Spleen (tissue), 7 donors: ENCODE measurements at regions not wholly inside any gene's neighbourhood (a gene's known extent, or its start where the extent isn't known, plus 50 kb on each side); places are given as distances from the start of the nearest gene placed in this dataset.

Experiments
- CTCF ChIP-seq, 11 experiments: fragments of 200-600 bp in 7 of 11; fragments of 450-650 bp in 4 of 11; sonication (generic) in 4 of 11; IDR thresholded peaks in 8 of 11; conservative IDR thresholded peaks in 3 of 11; 1 replicate in 7 of 11; 2 replicates in 4 of 11; pipeline versions ENCODE4 v1.4.0 to v1.8.0; 2016 to 2021; ENCODE audit warnings: antibody characterized with exemption in 11 of 11, inconsistent platforms in 4 of 11, mild to moderate bottlenecking in 1 of 11
- POLR2A ChIP-seq, 3 donors: fragments of 450-650 bp; IDR thresholded peaks; one replicate each; pipeline ENCODE4 v1.5.1; 2017; ENCODE audit warnings: antibody characterized with exemption in 3 of 3, mild to moderate bottlenecking in 1 of 3
- POLR2AphosphoS5 ChIP-seq, 3 donors: sonication (generic); formaldehyde crosslinking; IDR thresholded peaks; one replicate each; pipeline ENCODE4 v1.5.1; 2017; ENCODE audit warnings: antibody characterized with exemption in 3 of 3
- donor health status: DM: no; HTN: no; CAD: no; lungs with moderate emphysema.
- donor health status: DM: no; HTN: no; CAD: no.
- donor health status: DM: no; HTN: no; CAD: no.

GRCh38 chr12:115205755-115206308 is 521.9 kb upstream of the TBX3 start:
- TF ChIP-seq CTCF (IDR thresholded peaks at IDR 0.05 in 8 of 11, conservative IDR thresholded peaks at IDR 0.05 in 3 of 11) (no peak), POLR2AphosphoS5 (IDR thresholded peaks at IDR 0.05) (no peak), POLR2A (IDR thresholded peaks at IDR 0.05) (no peak)
